K562 (cell line): ENCODE measurements at regions not wholly inside any gene's neighbourhood (a gene's known extent, or its start where the extent isn't known, plus 50 kb on each side); places are given as distances from the start of the nearest gene placed in this dataset.

Experiments
- ATAC-seq: fragments of 200-7000 bp; cut with Tn5 transposase; 3 replicates; pipeline ENCODE4 v1.9.1; 2020; ENCODE audit warnings: moderate library complexity
- BruUV-seq: library from RNA; stranded (reverse); fragments of 400-500 nt; replicated peaks from 2 replicates; lab custom pipeline; 2021; lab: Mats Ljungman, UMichigan
- CTCF ChIA-PET: fragments of 300-600 bp; formaldehyde crosslinking; extraction: SDS; loops from one replicate; lab custom pipeline; 2021; ENCODE audit warnings: low intra/inter-chr PET ratio; lab: Yijun Ruan, JAX
- POLR2A ChIA-PET: fragments of 300-600, 350-650 bp; sonication (Branson Sonifier 250); formaldehyde crosslinking; extraction: SDS; loops from one replicate; lab custom pipeline; 2021; ENCODE audit warnings: antibody characterized with exemption, inconsistent platforms; lab: Yijun Ruan, JAX
- DNase-seq, 4 experiments: peaks; one replicate each; pipeline versions ENCODE4 v3.0.0 to v3.0.0-alpha.2; 2011 to 2018; ENCODE audit warnings: low spot score in 3 of 4, mixed read lengths in 3 of 4; ENCODE audit errors: extremely low read depth in 1 of 4
- FAIRE-seq: peaks from 2 replicates; lab custom pipeline; 2011; peaks lifted over from hg19 to GRCh38; lab: Jason Lieb, UNC
- H2AFZ ChIP-seq: 2 replicates; pipeline ENCODE4 v1.6.0; 2011; ENCODE audit warnings: low read depth, low read length, control low read depth, inconsistent platforms
- H3K27ac ChIP-seq: fragments of 200-600 bp; 3 replicates; pipeline ENCODE4 v1.8.0; 2011; ENCODE audit warnings: low read depth, mild to moderate bottlenecking, control low read depth, inconsistent platforms, low read length, moderate library complexity, mixed read lengths; ENCODE audit errors: extremely low read depth
- H3K27me3 ChIP-seq, 2 experiments: fragments of 300-600 bp in 1 of 2; 2 replicates in 1 of 2; 3 replicates in 1 of 2; pipeline versions ENCODE4 v1.6.0 to v1.8.0; 2011; ENCODE audit warnings: inconsistent platforms in 2 of 2, low read length in 2 of 2, mild to moderate bottlenecking in 1 of 2, mixed read lengths in 1 of 2, moderate library complexity in 1 of 2; ENCODE audit not compliant: control insufficient read depth in 2 of 2, insufficient read depth in 2 of 2
- H3K36me3 ChIP-seq: fragments of 300-600 bp; 3 replicates; pipeline ENCODE4 v1.8.0; 2011; ENCODE audit warnings: mild to moderate bottlenecking, low read length, inconsistent platforms; ENCODE audit not compliant: control insufficient read depth, insufficient read depth
- H3K4me1 ChIP-seq, 2 experiments: fragments of 200-600 bp in 1 of 2; replicated peaks in 1 of 2; 2 replicates in 1 of 2; 3 replicates in 1 of 2; pipeline versions ENCODE4 v1.5.1 to v1.8.0; 2011; ENCODE audit warnings: inconsistent platforms in 2 of 2, low read length in 2 of 2, mild to moderate bottlenecking in 1 of 2, mixed read lengths in 1 of 2, moderate library complexity in 1 of 2; ENCODE audit not compliant: control insufficient read depth in 2 of 2, insufficient read depth in 2 of 2
- H3K4me2 ChIP-seq: 2 replicates; pipeline ENCODE4 v1.6.1; 2011; ENCODE audit warnings: low read length, control low read depth, inconsistent platforms, mixed read lengths; ENCODE audit not compliant: insufficient read depth
- H3K4me3 ChIP-seq: fragments of 200-600 bp; sonication (generic), shearing (Covaris generic); 2 replicates; pipeline ENCODE4 v1.5.1; 2016; ENCODE audit warnings: control low read depth, inconsistent platforms
- H3K79me2 ChIP-seq: fragments of 200-600 bp; 3 replicates; pipeline ENCODE4 v1.8.0; 2011; ENCODE audit warnings: low read length, inconsistent platforms; ENCODE audit not compliant: control insufficient read depth, insufficient read depth
- H3K9ac ChIP-seq, 2 experiments: 2 replicates each; pipeline versions ENCODE4 v1.6.0 to v1.6.1; 2011; ENCODE audit warnings: low read depth in 2 of 2, low read length in 2 of 2, control low read depth in 1 of 2, inconsistent platforms in 1 of 2, mild to moderate bottlenecking in 1 of 2, mixed read lengths in 1 of 2; ENCODE audit not compliant: insufficient read depth in 1 of 2
- H3K9me1 ChIP-seq: one replicate; pipeline ENCODE4 v1.6.0; 2011; ENCODE audit warnings: inconsistent platforms, mild to moderate bottlenecking, low read length, moderate library complexity; ENCODE audit not compliant: control insufficient read depth, insufficient read depth
- H3K9me3 ChIP-seq: replicated peaks from 2 replicates; pipeline ENCODE4 v1.5.1; 2011; ENCODE audit warnings: low read depth, low read length, inconsistent platforms; ENCODE audit not compliant: control insufficient read depth, insufficient read depth
- H4K20me1 ChIP-seq: replicated peaks from 2 replicates; pipeline ENCODE4 v1.6.1; 2011; ENCODE audit warnings: low read length, inconsistent platforms, mixed read lengths; ENCODE audit not compliant: control insufficient read depth, insufficient read depth
- CBX1 ChIP-seq: sonication (generic); IDR thresholded peaks from 2 replicates; pipeline ENCODE4 v1.6.1; 2016; ENCODE audit warnings: antibody characterized with exemption, low read depth, mild to moderate bottlenecking
- CHD4 ChIP-seq: fragments of 200-600 bp; sonication (generic); IDR thresholded peaks from 3 replicates; pipeline ENCODE4 v1.6.1; 2012; ENCODE audit warnings: low read depth, mild to moderate bottlenecking, mixed read lengths, low read length, inconsistent platforms; ENCODE audit not compliant: insufficient read depth, insufficient replicate concordance, poor library complexity, severe bottlenecking
- E2F3 ChIP-seq: fragments of 250-450 bp; sonication (Bioruptor Pico); IDR thresholded peaks from 2 replicates; pipeline ENCODE4 v1.4.0; 2020; ENCODE audit warnings: mild to moderate bottlenecking
- HCFC1 ChIP-seq: IDR thresholded peaks from 2 replicates; pipeline ENCODE4 v1.6.1; 2012; ENCODE audit warnings: low read depth, low read length, improper control_type of control experiment
- HNRNPUL1 ChIP-seq: fragments of 200-400 bp; formaldehyde crosslinking; IDR thresholded peaks from 2 replicates; pipeline ENCODE4 v1.6.1; 2017; ENCODE audit warnings: low read length
- KAT8 ChIP-seq: fragments of 450-650 bp; IDR thresholded peaks from 2 replicates; pipeline ENCODE4 v1.6.1; 2016; ENCODE audit warnings: low read depth, mild to moderate bottlenecking
- NR3C1 ChIP-seq: sonication (generic); formaldehyde crosslinking; IDR thresholded peaks from 2 replicates; pipeline ENCODE4 v1.8.1; 2022; ENCODE audit warnings: missing genetic modification reagents
- PHB2 ChIP-seq: fragments of 450-650 bp; IDR thresholded peaks from 2 replicates; pipeline ENCODE4 v1.6.1; 2017; ENCODE audit warnings: low read depth
- PHF21A ChIP-seq: fragments of 450-650 bp; IDR thresholded peaks from 2 replicates; pipeline ENCODE4 v1.6.1; 2017; ENCODE audit warnings: low read depth, borderline replicate concordance
- RAD21 ChIP-seq, 2 experiments: fragments of 250-450 bp in 1 of 2; fragments of 450-650 bp in 1 of 2; sonication (Bioruptor Pico) in 1 of 2; formaldehyde crosslinking in 1 of 2; IDR thresholded peaks in 1 of 2; conservative IDR thresholded peaks in 1 of 2; 2 replicates each; pipeline versions ENCODE4 v1.4.0 to v1.8.0; 2020 to 2022; ENCODE audit warnings: mild to moderate bottlenecking in 2 of 2, moderate library complexity in 1 of 2
- RFX1 ChIP-seq: fragments of 450-650 bp; IDR thresholded peaks from 2 replicates; pipeline ENCODE4 v1.6.1; 2016; ENCODE audit warnings: mild to moderate bottlenecking, moderate library complexity
- ZNF197 ChIP-seq: fragments of 200-800 bp; sonication (Bioruptor generic); IDR thresholded peaks from 2 replicates; pipeline ENCODE4 v1.6.1; 2016; ENCODE audit warnings: low read depth, missing genetic modification characterization, missing compliant biosample characterization
- ZNF41 ChIP-seq: fragments of 250-450 bp; sonication (Bioruptor Pico); conservative IDR thresholded peaks from 2 replicates; pipeline ENCODE4 v1.4.0; 2020; ENCODE audit warnings: mild to moderate bottlenecking
- ZNF589 ChIP-seq: fragments of 200-800 bp; sonication (Bioruptor generic); IDR thresholded peaks from 2 replicates; pipeline ENCODE4 v1.6.1; 2016; ENCODE audit warnings: low read depth, missing genetic modification characterization, missing compliant biosample characterization
- ZSCAN29 ChIP-seq: fragments of 450-650 bp; IDR thresholded peaks from 2 replicates; pipeline ENCODE4 v1.6.1; 2017
- WGBS: fragments of 100-300 bp; shearing (Covaris generic); methylation state at CpG from one replicate; pipeline ENCODE4 v1.1.6; 2016; ENCODE audit warnings: low coverage, mixed read lengths; ENCODE audit not compliant: insufficient coverage; ENCODE audit errors: missing lambda C conversion rate; 5-methylcytosine and 5-hydroxymethylcytosine counted together
- in situ Hi-C: fragments of 300-500 bp; cut with MboI; formaldehyde crosslinking; loops from 4 replicates; pipeline ENCODE4 v1.15.0; 2018; ENCODE audit warnings: inconsistent platforms, mixed read lengths
- intact Hi-C: fragments of 100-400 bp; cut with micrococcal nuclease; formaldehyde crosslinking; loops from 2 replicates; pipeline ENCODE4 v1.14.2; 2022
- TF ChIP-seq, protein P1 (sequence below): sonication (generic); formaldehyde crosslinking; IDR thresholded peaks from 2 replicates; pipeline ENCODE4 v1.8.0; 2023; ENCODE audit warnings: missing genetic modification reagents, mild to moderate bottlenecking, borderline replicate concordance
- TF ChIP-seq, protein P2 (sequence below): fragments of 250-450 bp; sonication (Bioruptor Pico); IDR thresholded peaks from 2 replicates; pipeline ENCODE4 v1.4.0; 2020; ENCODE audit warnings: mild to moderate bottlenecking, moderate library complexity
- TF ChIP-seq, protein P3 (sequence below): sonication (generic); formaldehyde crosslinking; IDR thresholded peaks from 2 replicates; pipeline ENCODE4 v1.8.0; 2022; ENCODE audit warnings: mild to moderate bottlenecking, missing genetic modification reagents

DNA sequence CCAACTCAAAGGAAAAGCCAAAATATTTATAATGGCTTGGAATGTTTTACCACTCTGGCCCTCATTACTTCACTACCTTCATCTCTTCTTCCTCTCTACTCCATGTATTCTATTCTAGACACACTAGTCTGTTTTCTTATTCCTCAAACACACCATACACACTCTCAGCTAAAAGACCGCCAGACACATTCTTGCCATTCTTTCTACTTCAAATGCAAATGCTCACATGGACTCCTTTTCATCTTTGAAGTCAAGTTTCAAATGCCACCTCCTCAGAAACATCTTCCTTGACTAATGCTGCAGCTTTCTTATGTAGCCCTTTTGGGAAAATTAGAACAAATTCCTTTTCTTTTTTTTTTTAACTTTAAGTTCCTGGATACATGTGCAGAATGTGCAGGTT is 412.9 kb upstream of the FMR1 start:
- CTCF ChIA-PET, result no interaction called here
- no peak overlapping the region for H3K9ac ChIP-seq
- no peaks in the 10 kb centered on the region for H3K27me3 ChIP-seq
- no peak overlapping the region for H3K4me3 ChIP-seq
- POLR2A ChIA-PET, result no interaction called here
- H2AFZ ChIP-seq, result no peak overlapping the region
- ATAC-seq (no peak), DNase-seq (no peak), FAIRE-seq (no peak)
- in situ Hi-C loops, result no loop called here
- H3K27ac ChIP-seq, result no peak overlapping the region
- intact Hi-C loops, result no loop called here
- H3K36me3 ChIP-seq, result no peaks in the 10 kb centered on the region
- H3K4me1 ChIP-seq, result no peaks in the 10 kb centered on the region
- no TSS peak for BruUV-seq
- no peak for TF ChIP-seq ZNF41 (CRISPR knock-in tag)
- no peak for TF ChIP-seq ZNF589 (CRISPR knock-in tag)
- no peak for TF ChIP-seq CBX1
- TF ChIP-seq PHB2, result no peak
- no peak for TF ChIP-seq RAD21 (CRISPR knock-in tag; conservative IDR thresholded peaks at IDR 0.05 in 1 of 2, IDR thresholded peaks at IDR 0.05 in 1 of 2)
- TF ChIP-seq HCFC1, result no peak
- TF ChIP-seq CHD4, result no peak
- no peak for TF ChIP-seq RFX1
- TF ChIP-seq E2F3 (CRISPR knock-in tag), result no peak
- TF ChIP-seq, protein P1, sequence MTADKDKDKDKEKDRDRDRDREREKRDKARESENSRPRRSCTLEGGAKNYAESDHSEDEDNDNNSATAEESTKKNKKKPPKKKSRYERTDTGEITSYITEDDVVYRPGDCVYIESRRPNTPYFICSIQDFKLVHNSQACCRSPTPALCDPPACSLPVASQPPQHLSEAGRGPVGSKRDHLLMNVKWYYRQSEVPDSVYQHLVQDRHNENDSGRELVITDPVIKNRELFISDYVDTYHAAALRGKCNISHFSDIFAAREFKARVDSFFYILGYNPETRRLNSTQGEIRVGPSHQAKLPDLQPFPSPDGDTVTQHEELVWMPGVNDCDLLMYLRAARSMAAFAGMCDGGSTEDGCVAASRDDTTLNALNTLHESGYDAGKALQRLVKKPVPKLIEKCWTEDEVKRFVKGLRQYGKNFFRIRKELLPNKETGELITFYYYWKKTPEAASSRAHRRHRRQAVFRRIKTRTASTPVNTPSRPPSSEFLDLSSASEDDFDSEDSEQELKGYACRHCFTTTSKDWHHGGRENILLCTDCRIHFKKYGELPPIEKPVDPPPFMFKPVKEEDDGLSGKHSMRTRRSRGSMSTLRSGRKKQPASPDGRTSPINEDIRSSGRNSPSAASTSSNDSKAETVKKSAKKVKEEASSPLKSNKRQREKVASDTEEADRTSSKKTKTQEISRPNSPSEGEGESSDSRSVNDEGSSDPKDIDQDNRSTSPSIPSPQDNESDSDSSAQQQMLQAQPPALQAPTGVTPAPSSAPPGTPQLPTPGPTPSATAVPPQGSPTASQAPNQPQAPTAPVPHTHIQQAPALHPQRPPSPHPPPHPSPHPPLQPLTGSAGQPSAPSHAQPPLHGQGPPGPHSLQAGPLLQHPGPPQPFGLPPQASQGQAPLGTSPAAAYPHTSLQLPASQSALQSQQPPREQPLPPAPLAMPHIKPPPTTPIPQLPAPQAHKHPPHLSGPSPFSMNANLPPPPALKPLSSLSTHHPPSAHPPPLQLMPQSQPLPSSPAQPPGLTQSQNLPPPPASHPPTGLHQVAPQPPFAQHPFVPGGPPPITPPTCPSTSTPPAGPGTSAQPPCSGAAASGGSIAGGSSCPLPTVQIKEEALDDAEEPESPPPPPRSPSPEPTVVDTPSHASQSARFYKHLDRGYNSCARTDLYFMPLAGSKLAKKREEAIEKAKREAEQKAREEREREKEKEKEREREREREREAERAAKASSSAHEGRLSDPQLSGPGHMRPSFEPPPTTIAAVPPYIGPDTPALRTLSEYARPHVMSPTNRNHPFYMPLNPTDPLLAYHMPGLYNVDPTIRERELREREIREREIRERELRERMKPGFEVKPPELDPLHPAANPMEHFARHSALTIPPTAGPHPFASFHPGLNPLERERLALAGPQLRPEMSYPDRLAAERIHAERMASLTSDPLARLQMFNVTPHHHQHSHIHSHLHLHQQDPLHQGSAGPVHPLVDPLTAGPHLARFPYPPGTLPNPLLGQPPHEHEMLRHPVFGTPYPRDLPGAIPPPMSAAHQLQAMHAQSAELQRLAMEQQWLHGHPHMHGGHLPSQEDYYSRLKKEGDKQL (CRISPR knock-in tag), result no peak
- TF ChIP-seq NR3C1 (CRISPR knock-in tag), result no peak
- no peak for TF ChIP-seq HNRNPUL1
- no peak for TF ChIP-seq KAT8
- TF ChIP-seq, protein P2, sequence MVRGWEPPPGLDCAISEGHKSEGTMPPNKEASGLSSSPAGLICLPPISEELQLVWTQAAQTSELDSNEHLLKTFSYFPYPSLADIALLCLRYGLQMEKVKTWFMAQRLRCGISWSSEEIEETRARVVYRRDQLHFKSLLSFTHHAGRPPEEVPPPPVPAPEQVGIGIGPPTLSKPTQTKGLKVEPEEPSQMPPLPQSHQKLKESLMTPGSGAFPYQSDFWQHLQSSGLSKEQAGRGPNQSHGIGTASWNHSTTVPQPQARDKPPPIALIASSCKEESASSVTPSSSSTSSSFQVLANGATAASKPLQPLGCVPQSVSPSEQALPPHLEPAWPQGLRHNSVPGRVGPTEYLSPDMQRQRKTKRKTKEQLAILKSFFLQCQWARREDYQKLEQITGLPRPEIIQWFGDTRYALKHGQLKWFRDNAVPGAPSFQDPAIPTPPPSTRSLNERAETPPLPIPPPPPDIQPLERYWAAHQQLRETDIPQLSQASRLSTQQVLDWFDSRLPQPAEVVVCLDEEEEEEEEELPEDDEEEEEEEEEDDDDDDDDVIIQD (CRISPR knock-in tag), result no peak
- no peak for TF ChIP-seq PHF21A
- no peak for TF ChIP-seq ZNF197
- TF ChIP-seq ZSCAN29, result no peak
- TF ChIP-seq, protein P3, sequence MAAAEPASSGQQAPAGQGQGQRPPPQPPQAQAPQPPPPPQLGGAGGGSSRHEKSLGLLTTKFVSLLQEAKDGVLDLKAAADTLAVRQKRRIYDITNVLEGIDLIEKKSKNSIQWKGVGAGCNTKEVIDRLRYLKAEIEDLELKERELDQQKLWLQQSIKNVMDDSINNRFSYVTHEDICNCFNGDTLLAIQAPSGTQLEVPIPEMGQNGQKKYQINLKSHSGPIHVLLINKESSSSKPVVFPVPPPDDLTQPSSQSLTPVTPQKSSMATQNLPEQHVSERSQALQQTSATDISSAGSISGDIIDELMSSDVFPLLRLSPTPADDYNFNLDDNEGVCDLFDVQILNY (CRISPR knock-in tag), result no peak
- H4K20me1 ChIP-seq, result no peaks in the 10 kb centered on the region
- no peaks in the 10 kb centered on the region for H3K9me3 ChIP-seq
- H3K4me2 ChIP-seq, result no peak overlapping the region
- H3K79me2 ChIP-seq, result no peaks in the 10 kb centered on the region
- no peaks in the 10 kb centered on the region for H3K9me1 ChIP-seq
- 0% methylated on average over 1 of the region's 1 CpG for WGBS
